ENCODE measurements at regions not wholly inside any gene's neighbourhood (a gene's known extent, or its start where the extent isn't known, plus 50 kb on each side); places are given as distances from the start of the nearest gene placed in this dataset.

DNA sequence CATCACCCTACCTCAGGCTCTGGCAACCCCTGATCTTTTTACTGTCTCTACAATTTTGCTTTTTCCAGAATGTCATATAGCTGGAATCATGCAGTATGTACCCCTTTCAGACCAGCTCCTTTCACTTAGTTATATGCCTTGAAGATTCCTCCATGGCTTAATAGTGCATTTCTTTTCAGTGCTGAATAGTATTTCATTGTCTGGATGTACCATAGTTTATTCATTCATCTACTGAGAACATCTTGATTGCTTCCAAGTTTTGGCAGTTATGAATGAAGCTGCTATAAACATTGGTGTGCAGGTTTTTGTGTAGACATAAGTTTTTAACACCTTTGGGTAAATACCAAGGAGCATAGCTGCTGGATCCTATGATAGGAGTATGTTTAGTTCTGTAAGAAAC, 50.8 kb upstream of the ANP32A start:
- TF ChIP-seq ZNF274 (IDR thresholded peaks at IDR 0.05; ENCODE audit: low read depth, low read length) = no peak
- no peak overlapping the region for H3K4me3 ChIP-seq (ENCODE audit: low read length)

DNA sequence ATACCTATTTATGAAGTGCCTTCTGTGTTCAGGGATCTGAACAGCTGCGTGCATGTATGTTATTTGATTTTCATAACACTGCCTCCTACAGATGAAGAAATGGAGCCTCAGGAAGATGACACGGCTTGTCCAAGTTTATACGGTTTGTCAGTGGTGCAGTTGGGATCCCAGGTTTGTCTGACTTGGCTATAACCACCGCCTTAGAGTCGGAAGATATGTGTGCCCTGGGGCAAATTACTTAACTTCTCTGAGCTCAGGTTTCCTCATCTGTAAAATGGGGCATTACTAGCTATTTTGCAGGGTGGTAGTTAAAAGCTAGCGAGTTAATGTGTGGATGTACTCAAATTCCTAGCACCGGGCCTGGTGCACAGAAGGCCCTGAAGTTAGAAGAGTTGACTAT, 54.1 kb upstream of the ANP32A start:
- TF ChIP-seq ZNF274 (IDR thresholded peaks at IDR 0.05; ENCODE audit: low read depth, low read length) = no peak
- no peak overlapping the region for H3K4me3 ChIP-seq (ENCODE audit: low read length)

DNA sequence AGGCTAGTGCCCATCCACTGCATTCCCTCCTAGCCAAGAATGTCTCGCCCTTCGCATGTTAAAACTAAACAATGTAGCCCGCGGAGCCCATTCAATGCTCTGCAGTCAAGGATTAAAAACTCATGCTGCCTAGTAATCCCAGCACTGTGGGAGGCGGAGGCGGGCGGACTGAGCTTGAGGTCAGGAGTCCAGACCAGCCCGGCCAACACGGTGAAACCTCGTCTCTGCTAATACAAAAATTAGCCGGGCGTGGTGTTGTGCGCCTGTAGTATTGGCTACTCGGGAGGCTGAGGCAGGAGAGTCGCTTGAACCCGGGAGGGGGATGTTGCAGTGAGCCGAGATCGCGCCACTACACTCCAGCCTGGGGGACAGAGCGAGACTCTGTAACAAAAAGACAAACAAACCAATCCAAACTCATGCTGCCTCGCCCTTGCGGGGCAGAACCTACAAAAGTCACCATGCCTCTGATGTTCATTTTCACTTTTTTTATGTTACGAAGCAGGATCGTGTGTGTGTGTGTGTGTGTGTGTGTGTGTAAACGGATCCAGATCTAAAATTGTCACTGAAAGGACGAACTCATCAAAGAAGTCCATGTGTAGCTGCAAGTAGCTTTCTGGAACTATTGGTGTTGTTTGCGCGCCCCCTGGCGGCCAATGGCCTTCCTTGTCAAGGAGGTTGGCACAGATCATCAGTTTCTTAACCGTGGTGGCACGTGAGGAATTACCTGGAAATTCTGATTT, 54.8 kb upstream of the SPESP1 start:
- H3K4me3 ChIP-seq (ENCODE audit: low read length) = peak overlapping the region; percentile 17; the same call in 1 of the 2 replicates
- no peak for TF ChIP-seq ZNF274 (IDR thresholded peaks at IDR 0.05; ENCODE audit: low read depth, low read length)

DNA sequence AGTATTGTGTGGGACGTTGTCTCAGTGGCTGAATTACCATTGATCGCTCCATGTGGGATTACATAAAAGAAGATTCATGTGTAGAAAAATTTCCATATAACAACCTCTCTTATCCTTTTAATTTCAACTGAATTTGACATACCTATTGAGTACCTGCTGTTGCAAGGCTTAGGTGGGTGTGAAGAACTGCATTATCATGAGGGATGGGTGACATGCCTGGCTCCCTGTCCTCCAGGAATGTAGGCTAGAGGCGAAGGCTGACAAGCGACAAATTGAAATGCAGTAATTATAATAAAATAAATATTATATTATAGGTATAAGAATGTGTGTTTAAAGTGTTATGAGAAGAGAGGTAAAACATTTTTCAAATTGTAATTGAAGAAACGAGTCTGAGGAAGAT, 52.7 kb upstream of the SPESP1 start:
- no peak for TF ChIP-seq ZNF274 (IDR thresholded peaks at IDR 0.05; ENCODE audit: low read depth, low read length)
- no peak overlapping the region for H3K4me3 ChIP-seq (ENCODE audit: low read length)

DNA sequence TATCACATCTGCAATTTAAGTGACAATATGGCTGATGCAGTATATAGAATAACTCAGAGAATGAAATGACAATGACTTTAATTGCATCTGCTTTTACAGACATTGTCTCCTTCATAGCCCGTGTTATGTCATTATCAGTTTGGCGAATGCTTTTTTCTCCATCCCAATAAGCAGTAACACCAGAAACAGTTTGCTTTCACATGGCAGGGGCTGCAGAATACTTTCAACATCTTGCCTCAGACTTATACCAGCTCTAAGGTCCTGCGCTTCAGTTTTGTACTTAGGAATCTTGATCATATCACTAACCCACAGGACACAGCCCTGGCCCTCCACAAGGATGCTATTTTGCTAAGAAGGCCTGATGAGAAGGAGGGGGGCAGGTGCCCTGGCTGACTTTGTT, 49.9 kb upstream of the SPESP1 start:
- H3K4me3 ChIP-seq (ENCODE audit: low read length) = no peak overlapping the region
- no peak for TF ChIP-seq ZNF274 (IDR thresholded peaks at IDR 0.05; ENCODE audit: low read depth, low read length)

Measured in GM08714 (cell line).